Keratinocyte (primary cell): ENCODE measurements at regions not wholly inside any gene's neighbourhood (a gene's known extent, or its start where the extent isn't known, plus 50 kb on each side); places are given as distances from the start of the nearest gene placed in this dataset.

Experiments used
- DNase-seq: peaks from one replicate; pipeline ENCODE4 v3.0.0-alpha.2; 2011; ENCODE audit warnings: low read depth, missing footprints, low spot score
- FAIRE-seq: peaks from 2 replicates; lab custom pipeline; 2011; peaks lifted over from hg19 to GRCh38; lab: Jason Lieb, UNC
- H2AFZ ChIP-seq: 2 replicates; pipeline ENCODE4 v1.6.0; 2012; ENCODE audit warnings: low read length, control low read depth, inconsistent platforms; ENCODE audit not compliant: control insufficient read depth
- H3K27ac ChIP-seq: 2 replicates; pipeline ENCODE4 v1.5.1; 2011; ENCODE audit warnings: low read length; ENCODE audit not compliant: control insufficient read depth, insufficient read depth
- H3K27me3 ChIP-seq: 3 replicates; pipeline ENCODE4 v1.6.0; 2011; ENCODE audit warnings: low read length; ENCODE audit not compliant: control insufficient read depth, insufficient read depth; ENCODE audit errors: extremely low read depth
- H3K36me3 ChIP-seq, 2 experiments: 2 replicates in 1 of 2; 3 replicates in 1 of 2; pipeline ENCODE4 v1.5.1; 2011; ENCODE audit warnings: low read length in 2 of 2, mild to moderate bottlenecking in 1 of 2; ENCODE audit not compliant: control insufficient read depth in 2 of 2, insufficient read depth in 2 of 2; ENCODE audit errors: extremely low read depth in 1 of 2
- H3K4me1 ChIP-seq: 3 replicates; pipeline ENCODE4 v1.5.1; 2011; ENCODE audit warnings: low read length; ENCODE audit not compliant: control insufficient read depth, insufficient read depth; ENCODE audit errors: extremely low read depth
- H3K4me2 ChIP-seq: 3 replicates; pipeline ENCODE4 v1.6.0; 2011; ENCODE audit warnings: low read depth, low read length; ENCODE audit not compliant: control insufficient read depth, insufficient read depth; ENCODE audit errors: extremely low read depth
- H3K4me3 ChIP-seq, 3 experiments: fragments of 200-600 bp in 1 of 3; sonication (generic) in 1 of 3; 2 replicates in 2 of 3; 3 replicates in 1 of 3; pipeline ENCODE4 v1.5.1; 2011 to 2016; ENCODE audit warnings: low read length in 3 of 3, mild to moderate bottlenecking in 3 of 3, control low read depth in 2 of 3, inconsistent platforms in 1 of 3, low read depth in 1 of 3, mixed read lengths in 1 of 3, mixed run types in 1 of 3, moderate library complexity in 1 of 3; ENCODE audit not compliant: control insufficient read depth in 2 of 3, insufficient read depth in 2 of 3; ENCODE audit errors: extremely low read depth in 1 of 3
- H3K79me2 ChIP-seq: 2 replicates; pipeline ENCODE4 v1.6.0; 2012; ENCODE audit warnings: low read length; ENCODE audit not compliant: control insufficient read depth, insufficient read depth
- H3K9ac ChIP-seq: 3 replicates; pipeline ENCODE4 v1.6.0; 2011; ENCODE audit warnings: low read length; ENCODE audit not compliant: control insufficient read depth, insufficient read depth; ENCODE audit errors: extremely low read depth
- H3K9me1 ChIP-seq: 3 replicates; pipeline ENCODE4 v1.6.0; 2011; ENCODE audit warnings: low read length; ENCODE audit not compliant: control insufficient read depth, insufficient read depth; ENCODE audit errors: extremely low read depth
- H3K9me3 ChIP-seq: 2 replicates; pipeline ENCODE4 v1.5.1; 2012; ENCODE audit warnings: low read depth, low read length; ENCODE audit not compliant: control insufficient read depth
- H4K20me1 ChIP-seq: 3 replicates; pipeline ENCODE4 v1.6.0; 2011; ENCODE audit warnings: low read length; ENCODE audit not compliant: control insufficient read depth, insufficient read depth; ENCODE audit errors: extremely low read depth
- CTCF ChIP-seq, 3 experiments: IDR thresholded peaks in 1 of 3; conservative IDR thresholded peaks in 1 of 3; optimal IDR thresholded peaks in 1 of 3; 2 replicates in 2 of 3; 3 replicates in 1 of 3; pipeline versions ENCODE3 to v1.5.1; 2011; ENCODE audit warnings: low read length in 3 of 3, mild to moderate bottlenecking in 3 of 3, moderate library complexity in 2 of 3, control low read depth in 1 of 3, inconsistent platforms in 1 of 3; ENCODE audit not compliant: insufficient read depth in 2 of 3; ENCODE audit errors: extremely low read depth in 1 of 3
- EZH2 ChIP-seq: IDR thresholded peaks from one replicate; pipeline ENCODE4 v1.6.1; 2012; ENCODE audit warnings: inconsistent platforms, mild to moderate bottlenecking, low read length, moderate library complexity
- dilution Hi-C: fragments of 300-500 bp; cut with MboI; formaldehyde crosslinking; loops from one replicate; pipeline ENCODE4 v1.7.0; 2020; ENCODE audit warnings: low sequenced_read_pairs; ENCODE audit not compliant: extremely low pct_ligation_motif_present

GRCh38 chr14:76701436-76701835, 59.8 kb upstream of the VASH1 start:
- no peak overlapping the region for H3K27ac ChIP-seq
- DNase-seq (no peak), FAIRE-seq (no peak)
- H2AFZ ChIP-seq: no peak overlapping the region
- no peak for TF ChIP-seq CTCF (optimal IDR thresholded peaks at IDR 0.05 in 1 of 3, IDR thresholded peaks at IDR 0.05 in 1 of 3, conservative IDR thresholded peaks at IDR 0.05 in 1 of 3; ENCODE audit: extremely low read depth in 1 of 3, insufficient read depth in 2 of 3, low read length in 3 of 3)
- no peak for TF ChIP-seq EZH2
- no peaks in the 10 kb centered on the region for H3K9me3 ChIP-seq
- no peaks in the 10 kb centered on the region for H3K4me1 ChIP-seq
- H3K9ac ChIP-seq: no peak overlapping the region
- no peaks in the 10 kb centered on the region for H3K79me2 ChIP-seq
- no peak overlapping the region for H3K4me3 ChIP-seq
- no peaks in the 10 kb centered on the region for H3K9me1 ChIP-seq
- dilution Hi-C loops: no loop called here
- H3K27me3 ChIP-seq: no peaks in the 10 kb centered on the region
- no peaks in the 10 kb centered on the region for H3K36me3 ChIP-seq
- no peak overlapping the region for H3K4me2 ChIP-seq
- no peaks in the 10 kb centered on the region for H4K20me1 ChIP-seq

GRCh38 chr14:76701981-76702380, 59.3 kb upstream of the VASH1 start:
- no peak for TF ChIP-seq CTCF (optimal IDR thresholded peaks at IDR 0.05 in 1 of 3, IDR thresholded peaks at IDR 0.05 in 1 of 3, conservative IDR thresholded peaks at IDR 0.05 in 1 of 3; ENCODE audit: extremely low read depth in 1 of 3, insufficient read depth in 2 of 3, low read length in 3 of 3)
- TF ChIP-seq EZH2: no peak
- Histone ChIP-seq H3K9me1 (no peaks in the 10 kb centered on the region), H3K9me3 (no peaks in the 10 kb centered on the region), H3K27ac (no peak overlapping the region), H3K36me3 (no peaks in the 10 kb centered on the region), H3K4me2 (no peak overlapping the region), H3K27me3 (no peaks in the 10 kb centered on the region), H3K4me3 (no peak overlapping the region), H4K20me1 (no peaks in the 10 kb centered on the region), H3K79me2 (no peaks in the 10 kb centered on the region), H3K4me1 (no peaks in the 10 kb centered on the region), H3K9ac (no peak overlapping the region), H2AFZ (no peak overlapping the region)
- no peak for FAIRE-seq
- no peak for DNase-seq
- dilution Hi-C loops: no loop called here
